Progenitor cell of endocrine pancreas (in vitro differentiated cells): ENCODE measurements at regions not wholly inside any gene's neighbourhood (a gene's known extent, or its start where the extent isn't known, plus 50 kb on each side); places are given as distances from the start of the nearest gene placed in this dataset.

Source experiments
- DNase-seq: peaks from one replicate; pipeline ENCODE4 v3.0.0; 2021; ENCODE audit warnings: low spot score; ENCODE audit not compliant: unreplicated experiment
- H3K27ac Mint-ChIP-seq: 2 replicates; pipeline ENCODE4 v1.8.0; 2021; ENCODE audit warnings: mild to moderate bottlenecking, moderate library complexity, mixed read lengths
- H3K27me3 Mint-ChIP-seq: 2 replicates; pipeline ENCODE4 v1.8.0; 2021; ENCODE audit warnings: mixed read lengths
- H3K36me3 Mint-ChIP-seq: 2 replicates; pipeline ENCODE4 v1.8.0; 2022; ENCODE audit warnings: mixed read lengths; ENCODE audit not compliant: insufficient read depth
- H3K4me1 Mint-ChIP-seq: 2 replicates; pipeline ENCODE4 v1.8.0; 2021; ENCODE audit warnings: low read depth, mixed read lengths
- H3K4me3 Mint-ChIP-seq: 2 replicates; pipeline ENCODE4 v1.8.0; 2021; ENCODE audit warnings: low read depth, mild to moderate bottlenecking, moderate library complexity, mixed read lengths
- H3K9me3 Mint-ChIP-seq: 2 replicates; pipeline ENCODE4 v1.8.0; 2021; ENCODE audit warnings: low read depth, mixed read lengths
- TF ChIP-seq, protein P1 (sequence below): fragments of 200-600 bp; sonication (generic); IDR thresholded peaks from one replicate; pipeline ENCODE4 v1.5.0; 2021; ENCODE audit warnings: antibody characterized with exemption, mild to moderate bottlenecking; ENCODE audit not compliant: unreplicated experiment

DNA sequence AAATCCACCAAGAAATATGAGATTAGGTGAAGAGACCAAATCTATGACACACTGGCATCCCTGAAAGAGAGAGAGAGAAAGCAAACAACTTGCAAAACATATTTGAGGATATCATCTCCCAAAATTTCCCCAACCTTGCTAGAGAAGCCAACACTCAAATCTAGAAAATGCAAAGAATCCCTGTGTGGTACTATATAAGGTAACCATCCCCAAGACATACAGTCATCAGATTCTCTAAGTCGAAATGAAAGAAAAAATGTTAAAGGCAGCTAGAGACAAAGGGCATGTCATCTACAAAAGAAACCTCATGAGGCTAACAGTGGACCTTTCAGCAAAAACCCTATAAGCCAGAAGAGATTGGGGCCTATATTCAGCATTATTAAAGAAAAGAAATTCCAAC lies 622.1 kb upstream of the LMCD1 start:
- H3K4me3 Mint-ChIP-seq, result no peak overlapping the region
- DNase-seq, result no peak
- H3K4me1 Mint-ChIP-seq, result peaks cover 9% of the 10 kb centered on the region
- no peaks in the 10 kb centered on the region for H3K27me3 Mint-ChIP-seq
- TF ChIP-seq, protein P1, sequence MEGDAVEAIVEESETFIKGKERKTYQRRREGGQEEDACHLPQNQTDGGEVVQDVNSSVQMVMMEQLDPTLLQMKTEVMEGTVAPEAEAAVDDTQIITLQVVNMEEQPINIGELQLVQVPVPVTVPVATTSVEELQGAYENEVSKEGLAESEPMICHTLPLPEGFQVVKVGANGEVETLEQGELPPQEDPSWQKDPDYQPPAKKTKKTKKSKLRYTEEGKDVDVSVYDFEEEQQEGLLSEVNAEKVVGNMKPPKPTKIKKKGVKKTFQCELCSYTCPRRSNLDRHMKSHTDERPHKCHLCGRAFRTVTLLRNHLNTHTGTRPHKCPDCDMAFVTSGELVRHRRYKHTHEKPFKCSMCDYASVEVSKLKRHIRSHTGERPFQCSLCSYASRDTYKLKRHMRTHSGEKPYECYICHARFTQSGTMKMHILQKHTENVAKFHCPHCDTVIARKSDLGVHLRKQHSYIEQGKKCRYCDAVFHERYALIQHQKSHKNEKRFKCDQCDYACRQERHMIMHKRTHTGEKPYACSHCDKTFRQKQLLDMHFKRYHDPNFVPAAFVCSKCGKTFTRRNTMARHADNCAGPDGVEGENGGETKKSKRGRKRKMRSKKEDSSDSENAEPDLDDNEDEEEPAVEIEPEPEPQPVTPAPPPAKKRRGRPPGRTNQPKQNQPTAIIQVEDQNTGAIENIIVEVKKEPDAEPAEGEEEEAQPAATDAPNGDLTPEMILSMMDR, result no peak
- H3K27ac Mint-ChIP-seq, result no peak overlapping the region
- no peaks in the 10 kb centered on the region for H3K36me3 Mint-ChIP-seq
- peaks cover 4% of the 10 kb centered on the region for H3K9me3 Mint-ChIP-seq

DNA sequence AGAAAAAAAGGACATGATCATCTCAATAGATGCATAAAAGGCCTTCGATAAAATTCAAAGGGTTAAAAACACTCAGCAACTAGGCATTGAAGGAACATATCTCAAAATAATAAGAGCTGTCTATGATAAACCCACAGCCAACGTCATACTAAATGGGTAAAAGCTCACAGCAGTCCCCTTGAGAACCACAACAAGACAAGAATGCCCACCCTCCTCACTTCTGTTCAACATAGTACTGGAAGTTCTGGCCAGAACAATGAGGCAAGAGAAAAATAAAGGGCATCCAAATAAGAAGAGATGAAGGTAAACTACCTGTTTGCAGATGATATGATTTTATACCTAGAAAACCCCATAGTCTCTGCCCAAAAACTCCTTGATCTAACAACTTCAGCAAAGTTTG lies 619.7 kb upstream of the LMCD1 start:
- H3K27me3 Mint-ChIP-seq, result no peaks in the 10 kb centered on the region
- no peak overlapping the region for H3K4me3 Mint-ChIP-seq
- H3K9me3 Mint-ChIP-seq, result peaks cover 6% of the 10 kb centered on the region
- H3K4me1 Mint-ChIP-seq, result no peaks in the 10 kb centered on the region
- no peaks in the 10 kb centered on the region for H3K36me3 Mint-ChIP-seq
- no peak for DNase-seq
- TF ChIP-seq, protein P1, result no peak
- no peak overlapping the region for H3K27ac Mint-ChIP-seq

DNA sequence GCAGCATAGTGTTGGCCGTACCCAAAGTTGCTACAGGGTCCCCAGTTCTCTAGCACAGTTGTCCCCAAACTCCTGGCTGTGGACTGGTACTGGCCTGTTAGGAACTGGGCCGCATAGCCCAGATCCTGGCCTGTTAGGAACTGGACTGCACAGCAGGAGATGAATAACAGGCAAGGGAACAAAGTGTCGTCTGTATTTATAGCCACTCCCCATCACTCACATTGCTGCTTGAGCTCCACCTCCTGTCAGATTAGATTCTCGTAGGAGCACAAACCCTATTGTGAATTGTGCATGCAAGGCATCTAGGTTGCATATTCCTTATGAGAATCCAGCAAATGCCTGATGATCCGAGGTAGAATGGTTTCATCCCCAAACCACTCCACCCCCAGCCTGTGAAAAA lies 604.0 kb upstream of the LMCD1 start:
- no peak for DNase-seq
- H3K27ac Mint-ChIP-seq, result no peak overlapping the region
- H3K4me1 Mint-ChIP-seq, result no peaks in the 10 kb centered on the region
- TF ChIP-seq, protein P1, result no peak
- no peaks in the 10 kb centered on the region for H3K36me3 Mint-ChIP-seq
- H3K4me3 Mint-ChIP-seq, result no peak overlapping the region
- H3K9me3 Mint-ChIP-seq, result peaks cover 3% of the 10 kb centered on the region
- no peaks in the 10 kb centered on the region for H3K27me3 Mint-ChIP-seq

DNA sequence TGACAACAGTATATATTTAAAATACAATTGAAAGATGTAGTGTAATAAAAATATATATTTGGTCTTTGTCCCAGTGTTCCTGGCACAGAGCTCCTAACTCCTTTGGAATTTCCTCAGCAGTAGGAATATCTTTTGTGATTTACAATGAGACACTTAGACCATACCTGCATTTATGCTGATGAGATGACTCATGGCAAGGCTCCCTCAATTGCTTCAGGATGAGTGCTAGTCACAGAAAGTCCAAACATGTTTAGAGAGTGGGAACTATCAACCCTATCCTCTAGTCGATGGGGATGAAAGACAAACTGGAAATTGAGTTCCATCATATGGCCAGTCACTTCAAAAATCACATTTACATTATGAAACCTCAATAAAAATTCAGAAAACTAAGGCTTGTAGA lies 588.3 kb upstream of the LMCD1 start:
- no peak for DNase-seq

DNA sequence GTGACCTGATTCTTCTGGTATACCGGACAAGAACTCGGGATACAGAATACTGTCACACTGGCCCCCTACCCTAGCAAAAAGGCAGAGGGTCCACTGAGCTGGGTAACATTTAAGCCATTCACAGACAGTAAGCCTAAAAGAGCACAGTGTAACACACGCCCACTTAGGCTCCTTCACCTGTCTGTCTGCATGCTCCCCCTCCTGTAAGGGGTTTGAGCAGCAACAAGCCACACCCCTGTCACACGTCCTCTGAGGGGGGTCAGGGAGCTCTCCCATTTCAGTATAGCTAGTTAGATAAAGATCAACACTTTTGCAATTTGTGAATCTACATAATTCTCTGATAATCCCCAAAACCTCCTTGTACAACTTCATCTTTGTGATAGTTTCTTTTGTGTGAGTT lies 586.3 kb upstream of the LMCD1 start:
- DNase-seq, result no peak
- no peaks in the 10 kb centered on the region for H3K9me3 Mint-ChIP-seq
- H3K4me1 Mint-ChIP-seq, result no peaks in the 10 kb centered on the region
- no peaks in the 10 kb centered on the region for H3K27me3 Mint-ChIP-seq
- no peak overlapping the region for H3K4me3 Mint-ChIP-seq
- H3K27ac Mint-ChIP-seq, result no peak overlapping the region
- no peaks in the 10 kb centered on the region for H3K36me3 Mint-ChIP-seq
- TF ChIP-seq, protein P1, result no peak

More for the DNA sequence above, 588.3 kb upstream of the LMCD1 start:
- no peak overlapping the region for H3K4me3 Mint-ChIP-seq
- H3K27me3 Mint-ChIP-seq, result no peaks in the 10 kb centered on the region
- H3K4me1 Mint-ChIP-seq, result no peaks in the 10 kb centered on the region
- H3K36me3 Mint-ChIP-seq, result no peaks in the 10 kb centered on the region
- H3K9me3 Mint-ChIP-seq, result no peaks in the 10 kb centered on the region
- no peak overlapping the region for H3K27ac Mint-ChIP-seq
- TF ChIP-seq, protein P1, result no peak
